Natural killer cell (primary cell): ENCODE measurements at regions not wholly inside any gene's neighbourhood (a gene's known extent, or its start where the extent isn't known, plus 50 kb on each side); places are given as distances from the start of the nearest gene placed in this dataset.
"Not testable (repeated sequence)": the region's sequence is repeated elsewhere in the genome, so short reads cannot be mapped to it uniquely, and the experiment has no call there.

Experiments used
- ATAC-seq, 3 donors: fragments of 150-1000 bp in 2 of 3; fragments of 200-7000 bp in 1 of 3; cut with Tn5 transposase; 1 replicate in 1 of 3; 2 replicates in 2 of 3; pipeline ENCODE4 v1.10.0; 2021; ENCODE audit warnings: mild to moderate bottlenecking in 2 of 3, moderate library complexity in 2 of 3
- DNase-seq, 2 donors: peaks; one replicate each; pipeline versions ENCODE4 v3.0.0 to v3.0.0-alpha.2; 2013 to 2021; ENCODE audit warnings: mixed read lengths in 1 of 2
- H3K27ac ChIP-seq: one replicate; pipeline ENCODE4 v1.5.1; 2013; ENCODE audit warnings: mild to moderate bottlenecking, low read length
- H3K27me3 ChIP-seq: one replicate; pipeline ENCODE4 v1.6.1; 2013; ENCODE audit warnings: low read length; ENCODE audit not compliant: control insufficient read depth, insufficient read depth
- H3K36me3 ChIP-seq: one replicate; pipeline ENCODE4 v1.6.1; 2013; ENCODE audit warnings: low read length; ENCODE audit not compliant: control insufficient read depth, insufficient read depth
- H3K4me1 ChIP-seq: one replicate; pipeline ENCODE4 v1.6.1; 2013; ENCODE audit warnings: low read length; ENCODE audit not compliant: control insufficient read depth, insufficient read depth
- H3K4me3 ChIP-seq: one replicate; pipeline ENCODE4 v1.5.1; 2013; ENCODE audit warnings: low read length
- H3K9me3 ChIP-seq: one replicate; pipeline ENCODE4 v1.6.1; 2013; ENCODE audit warnings: low read length; ENCODE audit not compliant: control insufficient read depth, insufficient read depth
- H3K27ac Mint-ChIP-seq, 2 donors: one replicate each; pipeline ENCODE4 v1.8.0; 2022; ENCODE audit warnings: mild to moderate bottlenecking in 2 of 2, mixed read lengths in 2 of 2, moderate library complexity in 1 of 2
- H3K27me3 Mint-ChIP-seq, 2 donors: one replicate each; pipeline ENCODE4 v1.8.0; 2022; ENCODE audit warnings: low read depth in 2 of 2, mixed read lengths in 2 of 2
- H3K36me3 Mint-ChIP-seq: one replicate; pipeline ENCODE4 v1.8.0; 2022; ENCODE audit warnings: mixed read lengths
- H3K4me1 Mint-ChIP-seq, 2 donors: one replicate each; pipeline ENCODE4 v1.8.0; 2022; ENCODE audit warnings: mixed read lengths in 2 of 2
- H3K4me3 Mint-ChIP-seq: one replicate; pipeline ENCODE4 v1.8.0; 2022; ENCODE audit warnings: mild to moderate bottlenecking, moderate library complexity, mixed read lengths
- H3K9me3 Mint-ChIP-seq, 2 donors: one replicate each; pipeline ENCODE4 v1.8.0; 2022; ENCODE audit warnings: mixed read lengths in 2 of 2
- WGBS: methylation state at CpG from one replicate; pipeline ENCODE4 v1.1.7; 2013; ENCODE audit warnings: missing lambda C conversion rate; ENCODE audit not compliant: insufficient coverage; 5-methylcytosine and 5-hydroxymethylcytosine counted together
- intact Hi-C: fragments of 100-400 bp; cut with micrococcal nuclease; formaldehyde crosslinking; loops from one replicate; pipeline ENCODE4 v1.14.2; 2022
- TF ChIP-seq, protein P1 (sequence below): fragments of 200-600 bp; IDR thresholded peaks from one replicate; pipeline ENCODE4 v1.8.0; 2022; ENCODE audit warnings: antibody characterized with exemption

DNA sequence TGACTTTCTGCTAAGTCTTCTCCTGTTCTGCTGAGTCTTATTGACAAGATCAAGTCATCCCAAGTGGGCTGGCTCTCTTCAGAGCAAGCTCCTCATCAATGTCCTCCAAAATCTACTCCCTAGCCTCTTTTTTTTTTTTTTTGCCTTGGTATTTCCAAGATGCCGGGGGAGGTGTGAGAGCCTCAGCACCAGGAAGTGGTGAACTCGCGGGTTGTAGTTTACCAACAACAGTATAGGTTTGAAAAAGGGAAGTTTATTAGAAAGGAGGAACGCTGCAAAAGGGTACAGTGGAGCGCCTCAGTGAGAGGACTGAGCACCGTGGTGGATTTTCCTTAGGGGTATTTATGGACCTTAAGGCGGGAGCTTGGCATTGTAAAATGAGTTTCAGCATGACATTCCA lies 94.3 kb upstream of the SGO1 start:
- DNase-seq: peak in 1 of 2 donors; percentile 28

DNA sequence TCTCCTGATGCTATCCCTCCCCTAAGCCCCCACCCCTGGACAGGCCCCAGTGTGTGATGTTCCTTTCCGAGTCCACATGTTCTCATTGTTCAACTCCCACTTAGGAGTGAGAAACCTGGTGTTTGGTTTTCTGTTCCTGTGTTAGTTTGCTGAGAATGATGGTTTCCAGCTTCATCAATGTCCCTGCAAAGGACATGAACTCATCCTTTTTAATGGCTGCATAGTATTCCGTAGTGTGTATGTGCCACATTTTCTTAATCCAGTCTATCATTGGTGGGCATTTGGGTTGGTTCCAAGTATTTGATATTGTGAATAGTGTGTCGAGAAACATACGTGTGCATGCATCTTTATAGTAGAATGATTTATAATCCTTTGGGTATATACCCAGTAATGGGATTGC lies 80.0 kb upstream of the SGO1 start:
- H3K9me3 ChIP-seq, ATAC-seq, H3K27ac Mint-ChIP-seq, H3K36me3 Mint-ChIP-seq, H3K4me1 ChIP-seq, H3K4me3 ChIP-seq, H3K36me3 ChIP-seq, H3K27me3 ChIP-seq, intact Hi-C loops, H3K4me3 Mint-ChIP-seq, H3K9me3 Mint-ChIP-seq, H3K4me1 Mint-ChIP-seq, H3K27ac ChIP-seq, DNase-seq, H3K27me3 Mint-ChIP-seq: not testable (repeated sequence)
- 94% methylated on average over 3 of the region's 4 CpGs for WGBS

More for the DNA sequence above, 94.3 kb upstream of the SGO1 start:
- H3K9me3 ChIP-seq: peaks cover 4% of the 10 kb centered on the region
- intact Hi-C loops: no loop called here
- ATAC-seq: no peak
- H3K27ac ChIP-seq: no peak overlapping the region
- H3K4me3 Mint-ChIP-seq: no peak overlapping the region
- H3K4me1 Mint-ChIP-seq: peaks cover 7 to 8% of the 10 kb centered on the region in 2 donors
- TF ChIP-seq, protein P1, sequence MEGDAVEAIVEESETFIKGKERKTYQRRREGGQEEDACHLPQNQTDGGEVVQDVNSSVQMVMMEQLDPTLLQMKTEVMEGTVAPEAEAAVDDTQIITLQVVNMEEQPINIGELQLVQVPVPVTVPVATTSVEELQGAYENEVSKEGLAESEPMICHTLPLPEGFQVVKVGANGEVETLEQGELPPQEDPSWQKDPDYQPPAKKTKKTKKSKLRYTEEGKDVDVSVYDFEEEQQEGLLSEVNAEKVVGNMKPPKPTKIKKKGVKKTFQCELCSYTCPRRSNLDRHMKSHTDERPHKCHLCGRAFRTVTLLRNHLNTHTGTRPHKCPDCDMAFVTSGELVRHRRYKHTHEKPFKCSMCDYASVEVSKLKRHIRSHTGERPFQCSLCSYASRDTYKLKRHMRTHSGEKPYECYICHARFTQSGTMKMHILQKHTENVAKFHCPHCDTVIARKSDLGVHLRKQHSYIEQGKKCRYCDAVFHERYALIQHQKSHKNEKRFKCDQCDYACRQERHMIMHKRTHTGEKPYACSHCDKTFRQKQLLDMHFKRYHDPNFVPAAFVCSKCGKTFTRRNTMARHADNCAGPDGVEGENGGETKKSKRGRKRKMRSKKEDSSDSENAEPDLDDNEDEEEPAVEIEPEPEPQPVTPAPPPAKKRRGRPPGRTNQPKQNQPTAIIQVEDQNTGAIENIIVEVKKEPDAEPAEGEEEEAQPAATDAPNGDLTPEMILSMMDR: no peak
- no peaks in the 10 kb centered on the region for H3K27me3 Mint-ChIP-seq
- peaks cover 12% of the 10 kb centered on the region for H3K36me3 Mint-ChIP-seq
- H3K4me3 ChIP-seq: no peak overlapping the region
- peaks cover 7 to 17% of the 10 kb centered on the region in 2 donors for H3K9me3 Mint-ChIP-seq
- H3K4me1 ChIP-seq: peaks cover 5% of the 10 kb centered on the region
- WGBS: 46% methylated on average over 6 of the region's 7 CpGs
- H3K27me3 ChIP-seq: no peaks in the 10 kb centered on the region
- no peaks in the 10 kb centered on the region for H3K36me3 ChIP-seq
- no peak overlapping the region for H3K27ac Mint-ChIP-seq

DNA sequence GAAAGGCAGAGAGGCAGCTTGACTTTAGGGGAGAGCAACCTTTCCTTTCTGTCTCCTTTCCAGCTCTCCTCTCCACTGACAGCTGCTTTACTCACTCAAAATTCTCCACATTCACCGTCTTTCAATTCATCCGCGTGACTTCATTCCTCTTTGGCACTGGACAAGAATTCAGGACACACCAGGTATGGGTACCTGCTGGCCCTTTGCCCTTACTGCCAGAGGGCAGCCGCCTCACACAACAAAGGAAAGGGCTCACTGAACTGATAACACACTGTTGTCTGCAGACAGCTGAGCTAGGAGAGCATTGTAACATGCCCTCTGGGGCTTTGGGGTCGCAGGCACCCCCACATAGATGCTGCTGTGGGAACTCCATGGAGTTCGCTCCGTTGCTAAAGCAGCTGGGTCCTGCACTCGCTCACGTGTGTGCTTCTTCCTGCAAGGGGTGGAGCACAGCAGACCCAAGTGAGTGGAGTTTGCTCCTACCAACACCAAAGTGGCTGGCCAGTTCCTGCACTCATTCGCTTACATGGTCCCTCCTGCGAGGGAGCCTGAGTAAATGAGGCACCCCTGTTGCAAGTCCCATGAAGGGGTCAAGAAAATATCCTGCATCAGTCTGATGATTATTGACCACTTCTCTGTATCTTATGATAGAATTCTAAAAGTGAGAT lies 79.0 kb upstream of the SGO1 start:
- Mint-ChIP-seq H3K4me1 (no peaks in the 10 kb centered on the region), H3K27me3 (no peaks in the 10 kb centered on the region), H3K27ac (no peak overlapping the region), H3K36me3 (peaks cover 8% of the 10 kb centered on the region), H3K4me3 (no peak overlapping the region), H3K9me3 (peaks cover 3 to 7% of the 10 kb centered on the region in 2 donors)
- WGBS: 91% methylated on average over 11 of the region's 11 CpGs
- Histone ChIP-seq H3K27me3 (no peaks in the 10 kb centered on the region), H3K4me3 (no peak overlapping the region), H3K4me1 (no peaks in the 10 kb centered on the region), H3K27ac (no peak overlapping the region), H3K36me3 (no peaks in the 10 kb centered on the region), H3K9me3 (no peaks in the 10 kb centered on the region)
- DNase-seq (no peak), ATAC-seq (no peak)
- TF ChIP-seq, protein P1: no peak
- intact Hi-C loops: no loop called here

DNA sequence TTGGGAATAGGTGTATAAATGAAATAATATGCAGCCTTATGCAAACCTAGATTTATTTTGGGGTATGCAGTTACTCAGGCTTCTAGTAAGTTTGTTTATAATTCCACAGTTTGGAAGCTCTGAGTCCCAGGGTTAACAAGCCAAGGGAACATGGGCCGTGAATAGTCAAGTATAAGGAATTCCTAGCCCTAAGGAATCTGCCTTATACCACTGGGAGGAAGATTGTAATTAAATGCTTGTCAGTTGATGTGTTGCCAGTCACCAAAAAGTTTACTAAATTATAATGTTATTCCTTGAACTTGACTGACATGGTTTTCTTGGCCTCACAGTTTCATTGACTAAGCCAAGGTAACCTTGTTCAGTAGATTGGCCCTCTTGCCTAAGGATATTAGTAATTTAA lies 72.4 kb upstream of the SGO1 start:
- Histone ChIP-seq H3K9me3 (no peaks in the 10 kb centered on the region), H3K4me1 (no peaks in the 10 kb centered on the region), H3K4me3 (no peak overlapping the region), H3K36me3 (no peaks in the 10 kb centered on the region), H3K27me3 (no peaks in the 10 kb centered on the region), H3K27ac (no peak overlapping the region)
- H3K27ac Mint-ChIP-seq: no peak overlapping the region
- DNase-seq: no peak
- no peak overlapping the region for H3K4me3 Mint-ChIP-seq
- peaks cover 0 to 3% of the 10 kb centered on the region in 2 donors for H3K27me3 Mint-ChIP-seq
- no peak for ATAC-seq
- WGBS: no CpG with 5 or more reads among the region's 1 CpG
- H3K4me1 Mint-ChIP-seq: no peaks in the 10 kb centered on the region
- H3K36me3 Mint-ChIP-seq: peaks cover 8% of the 10 kb centered on the region
- TF ChIP-seq, protein P1: no peak
- peaks cover 0 to 4% of the 10 kb centered on the region in 2 donors for H3K9me3 Mint-ChIP-seq
- intact Hi-C loops: no loop called here
